Trophoblast cell (in vitro differentiated cells and primary cell): ENCODE measurements at regions not wholly inside any gene's neighbourhood (a gene's known extent, or its start where the extent isn't known, plus 50 kb on each side); places are given as distances from the start of the nearest gene placed in this dataset.

Experiments used
- DNase-seq, 2 donors: peaks; one replicate each; pipeline ENCODE4 v3.0.0-alpha.2; 2016
- H2AFZ ChIP-seq: 2 replicates; pipeline ENCODE4 v1.6.1; 2013; ENCODE audit warnings: low read length, moderate library complexity, mild to moderate bottlenecking; ENCODE audit not compliant: insufficient read depth, poor library complexity
- H2AK5ac ChIP-seq: 2 replicates; pipeline ENCODE4 v1.6.1; 2013; ENCODE audit warnings: mild to moderate bottlenecking, low read length
- H2BK120ac ChIP-seq: 2 replicates; pipeline ENCODE4 v1.6.1; 2013; ENCODE audit warnings: low read length, mild to moderate bottlenecking, moderate library complexity; ENCODE audit not compliant: insufficient read depth, poor library complexity
- H2BK12ac ChIP-seq: 2 replicates; pipeline ENCODE4 v1.6.1; 2013; ENCODE audit warnings: mild to moderate bottlenecking, low read length, moderate library complexity
- H2BK5ac ChIP-seq: 2 replicates; pipeline ENCODE4 v1.6.1; 2013; ENCODE audit warnings: low read length, low read depth, moderate library complexity, mild to moderate bottlenecking; ENCODE audit not compliant: poor library complexity
- H3K14ac ChIP-seq: 2 replicates; pipeline ENCODE4 v1.6.1; 2013; ENCODE audit warnings: mild to moderate bottlenecking, low read length
- H3K18ac ChIP-seq: 2 replicates; pipeline ENCODE4 v1.6.1; 2013; ENCODE audit warnings: mild to moderate bottlenecking, low read length
- H3K23ac ChIP-seq: 2 replicates; pipeline ENCODE4 v1.6.1; 2013; ENCODE audit warnings: low read length
- H3K27ac ChIP-seq: 2 replicates; pipeline ENCODE4 v1.5.1; 2013; ENCODE audit warnings: low read depth, mild to moderate bottlenecking, inconsistent platforms, low read length, moderate library complexity
- H3K27me3 ChIP-seq: 2 replicates; pipeline ENCODE4 v1.6.1; 2013; ENCODE audit warnings: inconsistent platforms, mild to moderate bottlenecking, low read length, moderate library complexity; ENCODE audit not compliant: insufficient read depth
- H3K36me3 ChIP-seq, 2 experiments: 1 replicate in 1 of 2; 2 replicates in 1 of 2; pipeline ENCODE4 v1.6.1; 2013; ENCODE audit warnings: low read length in 2 of 2, mild to moderate bottlenecking in 2 of 2, moderate library complexity in 1 of 2; ENCODE audit not compliant: insufficient read depth in 2 of 2, control insufficient read depth in 1 of 2
- H3K4ac ChIP-seq: 2 replicates; pipeline ENCODE4 v1.6.1; 2013; ENCODE audit warnings: low read depth, mild to moderate bottlenecking, low read length, moderate library complexity
- H3K4me1 ChIP-seq, 2 experiments: 1 replicate in 1 of 2; 2 replicates in 1 of 2; pipeline ENCODE4 v1.6.1; 2013; ENCODE audit warnings: low read length in 2 of 2, mild to moderate bottlenecking in 2 of 2, moderate library complexity in 1 of 2; ENCODE audit not compliant: insufficient read depth in 2 of 2, control insufficient read depth in 1 of 2
- H3K4me2 ChIP-seq: 2 replicates; pipeline ENCODE4 v1.6.1; 2013; ENCODE audit warnings: inconsistent platforms, mild to moderate bottlenecking, low read length, moderate library complexity
- H3K4me3 ChIP-seq: 2 replicates; pipeline ENCODE4 v1.5.1; 2013; ENCODE audit warnings: mild to moderate bottlenecking, low read depth, low read length, inconsistent platforms
- H3K79me1 ChIP-seq: one replicate; pipeline ENCODE4 v1.6.1; 2013; ENCODE audit warnings: low read length
- H3K79me2 ChIP-seq: 2 replicates; pipeline ENCODE4 v1.6.1; 2013; ENCODE audit warnings: low read length, mild to moderate bottlenecking; ENCODE audit not compliant: control insufficient read depth, insufficient read depth, poor library complexity
- H3K9ac ChIP-seq: 2 replicates; pipeline ENCODE4 v1.6.1; 2013; ENCODE audit warnings: mild to moderate bottlenecking, low read length
- H3K9me3 ChIP-seq: 2 replicates; pipeline ENCODE4 v1.6.1; 2013; ENCODE audit warnings: low read depth, mild to moderate bottlenecking, control low read depth, inconsistent platforms, low read length; ENCODE audit not compliant: insufficient read depth
- H4K12ac ChIP-seq: 2 replicates; pipeline ENCODE4 v1.6.1; 2013; ENCODE audit warnings: low read depth, mild to moderate bottlenecking, low read length, moderate library complexity
- H4K8ac ChIP-seq: 2 replicates; pipeline ENCODE4 v1.6.1; 2013; ENCODE audit warnings: low read depth, mild to moderate bottlenecking, low read length, moderate library complexity
- H4K91ac ChIP-seq: one replicate; pipeline ENCODE4 v1.6.1; 2013; ENCODE audit warnings: low read depth, mild to moderate bottlenecking, low read length, moderate library complexity
- WGBS: extraction: QIAGEN DNeasy Blood & Tissue Kit; methylation state at CpG from one replicate; pipeline ENCODE4 v1.1.7; 2013; ENCODE audit warnings: missing lambda C conversion rate; ENCODE audit not compliant: insufficient read length, insufficient coverage; ENCODE audit errors: extremely low coverage; 5-methylcytosine and 5-hydroxymethylcytosine counted together

- no peak overlapping the region for H3K27ac ChIP-seq
- no peak overlapping the region for H3K23ac ChIP-seq
- WGBS, result no CpG with 5 or more reads among the region's 2 CpGs
These were observed 887.3 kb upstream of the SEMA6A start for GRCh38 chr5:117461966-117462365.

GRCh38 chr5:117461403-117461802, 886.8 kb upstream of the SEMA6A start:
- Histone ChIP-seq H3K4ac (no peak overlapping the region), H4K8ac (no peak overlapping the region), H3K9ac (no peak overlapping the region), H4K91ac (no peak overlapping the region), H2BK12ac (no peak overlapping the region), H3K4me2 (no peak overlapping the region), H3K4me3 (no peak overlapping the region), H3K4me1 (no peaks in the 10 kb centered on the region), H3K14ac (no peak overlapping the region), H2BK120ac (no peak overlapping the region), H3K79me2 (no peaks in the 10 kb centered on the region), H2AFZ (no peak overlapping the region), H3K27ac (no peak overlapping the region), H3K79me1 (no peaks in the 10 kb centered on the region), H3K9me3 (no peaks in the 10 kb centered on the region), H3K36me3 (no peaks in the 10 kb centered on the region), H3K23ac (no peak overlapping the region), H4K12ac (no peak overlapping the region), H2AK5ac (no peak overlapping the region), H3K27me3 (no peaks in the 10 kb centered on the region), H2BK5ac (no peak overlapping the region), H3K18ac (no peak overlapping the region)
- WGBS, result no CpG with 5 or more reads among the region's 1 CpG
- DNase-seq, result no peak

More at GRCh38 chr5:117461966-117462365, 887.3 kb upstream of the SEMA6A start:
- H3K9ac ChIP-seq, result no peak overlapping the region
- H3K4me3 ChIP-seq, result no peak overlapping the region
- H4K8ac ChIP-seq, result no peak overlapping the region
- no peak for DNase-seq
- H2AK5ac ChIP-seq, result no peak overlapping the region
- H3K14ac ChIP-seq, result no peak overlapping the region
- no peak overlapping the region for H4K91ac ChIP-seq
- H3K79me2 ChIP-seq, result no peaks in the 10 kb centered on the region
- no peak overlapping the region for H3K18ac ChIP-seq
- H3K79me1 ChIP-seq, result no peaks in the 10 kb centered on the region
- no peak overlapping the region for H2BK120ac ChIP-seq
- H3K4ac ChIP-seq, result no peak overlapping the region
- no peak overlapping the region for H3K4me2 ChIP-seq
- no peaks in the 10 kb centered on the region for H3K27me3 ChIP-seq
- H3K36me3 ChIP-seq, result no peaks in the 10 kb centered on the region
- no peak overlapping the region for H2BK12ac ChIP-seq
- no peak overlapping the region for H2BK5ac ChIP-seq
- no peak overlapping the region for H4K12ac ChIP-seq
- H3K4me1 ChIP-seq, result no peaks in the 10 kb centered on the region
- H2AFZ ChIP-seq, result no peak overlapping the region
- no peaks in the 10 kb centered on the region for H3K9me3 ChIP-seq

DNA sequence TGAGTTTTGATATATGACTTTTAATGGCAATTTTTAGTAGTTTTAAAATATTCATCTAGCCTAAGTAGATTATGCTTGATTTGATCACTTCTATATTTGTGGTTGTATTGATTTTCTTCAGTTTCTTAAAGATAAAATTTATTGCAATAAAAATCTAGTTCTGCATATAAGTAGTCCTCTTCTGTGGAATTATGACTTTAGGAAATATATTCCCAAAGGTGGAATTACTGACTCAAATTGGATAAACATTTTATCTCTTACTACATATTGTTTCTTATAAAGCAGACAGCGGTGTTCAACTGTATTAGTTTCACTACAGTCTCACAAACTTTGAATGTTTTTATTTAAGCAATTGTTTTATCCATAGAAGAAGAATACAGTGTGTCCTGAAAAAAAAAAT, 883.0 kb upstream of the SEMA6A start:
- Histone ChIP-seq H2BK120ac (no peak overlapping the region), H2BK12ac (no peak overlapping the region), H4K91ac (no peak overlapping the region), H3K36me3 (no peaks in the 10 kb centered on the region), H3K9me3 (peaks cover 5% of the 10 kb centered on the region), H3K23ac (no peak overlapping the region), H3K4me1 (no peaks in the 10 kb centered on the region), H3K14ac (no peak overlapping the region), H2BK5ac (no peak overlapping the region), H3K18ac (no peak overlapping the region), H3K27me3 (no peaks in the 10 kb centered on the region), H4K8ac (no peak overlapping the region), H3K4ac (no peak overlapping the region), H3K4me3 (no peak overlapping the region), H3K79me1 (no peaks in the 10 kb centered on the region), H4K12ac (no peak overlapping the region), H3K9ac (no peak overlapping the region), H3K79me2 (no peaks in the 10 kb centered on the region), H2AFZ (no peak overlapping the region), H3K4me2 (no peak overlapping the region), H2AK5ac (no peak overlapping the region), H3K27ac (no peak overlapping the region)
- no peak for DNase-seq
- WGBS, result no CpG with 5 or more reads among the region's 1 CpG

- no CpG with 5 or more reads among the region's 4 CpGs for WGBS
These were observed 882.3 kb upstream of the SEMA6A start for GRCh38 chr5:117456866-117457470.

More at GRCh38 chr5:117456866-117457470, 882.3 kb upstream of the SEMA6A start:
- Histone ChIP-seq H3K9me3 (peaks cover 5% of the 10 kb centered on the region), H3K4me2 (no peak overlapping the region), H3K18ac (no peak overlapping the region), H2BK12ac (no peak overlapping the region), H3K14ac (no peak overlapping the region), H3K79me1 (no peaks in the 10 kb centered on the region), H4K91ac (no peak overlapping the region), H3K4ac (no peak overlapping the region), H3K9ac (no peak overlapping the region), H2AK5ac (no peak overlapping the region), H3K36me3 (no peaks in the 10 kb centered on the region), H3K4me1 (no peaks in the 10 kb centered on the region), H3K79me2 (no peaks in the 10 kb centered on the region), H4K8ac (no peak overlapping the region), H2BK5ac (no peak overlapping the region), H4K12ac (no peak overlapping the region), H3K23ac (no peak overlapping the region), H3K27ac (no peak overlapping the region), H3K27me3 (no peaks in the 10 kb centered on the region), H2AFZ (no peak overlapping the region), H2BK120ac (no peak overlapping the region), H3K4me3 (no peak overlapping the region)
- DNase-seq, result no peak
